H1 (cell line): ENCODE measurements at regions not wholly inside any gene's neighbourhood (a gene's known extent, or its start where the extent isn't known, plus 50 kb on each side); places are given as distances from the start of the nearest gene placed in this dataset.

Source experiments
- ASH2L ChIP-seq: fragments of 200-600, 300-600 bp; sonication (generic); IDR thresholded peaks from one replicate; pipeline ENCODE4 v1.7.1; 2017; ENCODE audit warnings: low read length
- BACH1 ChIP-seq: IDR thresholded peaks from 2 replicates; pipeline ENCODE4 v1.6.1; 2012; ENCODE audit warnings: low read length, improper control_type of control experiment
- FOSL1 ChIP-seq: IDR thresholded peaks from 2 replicates; pipeline ENCODE4 v1.6.1; 2011; ENCODE audit warnings: mild to moderate bottlenecking, low read depth, low read length, moderate library complexity; ENCODE audit not compliant: insufficient read depth
- RNF2 ChIP-seq: fragments of 200-900, 300-1000 bp; sonication (generic); IDR thresholded peaks from 2 replicates; pipeline ENCODE4 v1.7.1; 2016; ENCODE audit warnings: borderline replicate concordance, low read depth, mild to moderate bottlenecking, antibody characterized with exemption, low read length; ENCODE audit not compliant: poor library complexity, severe bottlenecking; ENCODE audit errors: missing control alignments
- SIX5 ChIP-seq: IDR thresholded peaks from 2 replicates; pipeline ENCODE4 v1.6.1; 2011; ENCODE audit warnings: mild to moderate bottlenecking, low read depth, low read length
- SP1 ChIP-seq: IDR thresholded peaks from 2 replicates; pipeline ENCODE4 v1.6.1; 2011; ENCODE audit warnings: low read depth, low read length
- SRF ChIP-seq: IDR thresholded peaks from 2 replicates; pipeline ENCODE4 v1.6.1; 2011; ENCODE audit warnings: mild to moderate bottlenecking, low read depth, low read length, moderate library complexity
- YY1 ChIP-seq: IDR thresholded peaks from 2 replicates; pipeline ENCODE4 v1.6.1; 2011; ENCODE audit warnings: low read depth, mild to moderate bottlenecking, low read length

- TF ChIP-seq RNF2: no peak
- no peak for TF ChIP-seq SP1
- TF ChIP-seq YY1: no peak
- no peak for TF ChIP-seq BACH1
- no peak for TF ChIP-seq FOSL1
- no peak for TF ChIP-seq ASH2L
- TF ChIP-seq SRF: no peak
- no peak for TF ChIP-seq SIX5
These were observed 155.3 kb upstream of the FSCB start (continued) for GRCh38 chr14:44662250-44662891.
